HCT116 (cell line): ENCODE measurements at regions not wholly inside any gene's neighbourhood (a gene's known extent, or its start where the extent isn't known, plus 50 kb on each side); places are given as distances from the start of the nearest gene placed in this dataset.

ENCODE experiments used
- ATAC-seq: fragments of 200-7000 bp; cut with Tn5 transposase; 2 replicates; pipeline ENCODE4 v1.9.1; 2020; ENCODE audit warnings: mild to moderate bottlenecking, moderate library complexity
- BruUV-seq: library from RNA; stranded (reverse); fragments of 400-500 nt; replicated peaks from 2 replicates; lab custom pipeline; 2021; lab: Mats Ljungman, UMichigan
- CTCF ChIA-PET: fragments of 300-600 bp; sonication (Branson Sonifier 250); formaldehyde crosslinking; loops from one replicate; lab custom pipeline; 2021; ENCODE audit warnings: antibody characterized with exemption; lab: Charles Lee
- POLR2A ChIA-PET: fragments of 300-600, 350-600 bp; sonication (Branson Sonifier 250); formaldehyde crosslinking; loops from one replicate; lab custom pipeline; 2021; ENCODE audit warnings: antibody characterized with exemption; lab: Charles Lee
- RAD21 ChIA-PET, 2 experiments: fragments of 300-600 bp; sonication (Branson Sonifier 250); formaldehyde crosslinking; loops; one replicate each; lab custom pipeline; 2023; ENCODE audit warnings: low total read pairs in 2 of 2; ENCODE audit not compliant: uncharacterized antibody in 2 of 2, unreplicated experiment in 2 of 2, low non-redundant PET in 1 of 2; lab: Charles Lee
- DNase-seq: peaks from one replicate; pipeline ENCODE4 v3.0.0-alpha.2; 2010; ENCODE audit warnings: low read depth, low spot score
- H2AFZ ChIP-seq: fragments of 200-600 bp; shearing (Covaris generic), sonication (generic); 2 replicates; pipeline ENCODE4 v1.6.1; 2017; ENCODE audit warnings: low read depth, mixed run types, mixed read lengths, antibody characterized with exemption, low read length; ENCODE audit not compliant: poor library complexity, severe bottlenecking
- H3K27ac ChIP-seq: 2 replicates; pipeline ENCODE4 v1.5.1; 2012; ENCODE audit warnings: low read depth, low read length
- H3K27me3 ChIP-seq: fragments of 200-600 bp; sonication (generic); 2 replicates; pipeline ENCODE4 v1.6.1; 2016; ENCODE audit warnings: mixed run types, low read length, mixed read lengths; ENCODE audit not compliant: insufficient read depth
- H3K36me3 ChIP-seq, 2 experiments: fragments of 200-500 bp in 1 of 2; fragments of 200-600 bp in 1 of 2; sonication (Bioruptor generic) in 1 of 2; sonication (generic) in 1 of 2; 2 replicates each; pipeline versions ENCODE4 v1.5.1 to v1.6.1; 2014 to 2016; ENCODE audit warnings: low read length in 2 of 2, inconsistent platforms in 1 of 2, mixed read lengths in 1 of 2, mixed run types in 1 of 2; ENCODE audit not compliant: insufficient read depth in 2 of 2, control insufficient read depth in 1 of 2
- H3K4me1 ChIP-seq, 2 experiments: fragments of 200-600 bp in 1 of 2; sonication (generic) in 1 of 2; 2 replicates each; pipeline versions ENCODE4 v1.5.1 to v1.6.1; 2012 to 2017; ENCODE audit warnings: low read length in 2 of 2, inconsistent platforms in 1 of 2, mild to moderate bottlenecking in 1 of 2, mixed read lengths in 1 of 2, mixed run types in 1 of 2, moderate library complexity in 1 of 2; ENCODE audit not compliant: insufficient read depth in 2 of 2, control insufficient read depth in 1 of 2
- H3K4me2 ChIP-seq: fragments of 200-600 bp; sonication (generic); 2 replicates; pipeline ENCODE4 v1.6.1; 2017; ENCODE audit warnings: mixed run types, low read length, mixed read lengths
- H3K4me3 ChIP-seq, 2 experiments: fragments of 200-600 bp in 1 of 2; sonication (generic) in 1 of 2; replicated peaks in 1 of 2; 2 replicates each; pipeline ENCODE4 v1.5.1; 2011 to 2016; ENCODE audit warnings: low read length in 2 of 2, control low read depth in 1 of 2, low read depth in 1 of 2, mild to moderate bottlenecking in 1 of 2, mixed read lengths in 1 of 2, mixed run types in 1 of 2
- H3K79me2 ChIP-seq: fragments of 200-600 bp; sonication (generic); 2 replicates; pipeline ENCODE4 v1.6.1; 2017; ENCODE audit warnings: mild to moderate bottlenecking, mixed run types, low read length, moderate library complexity, mixed read lengths; ENCODE audit not compliant: insufficient read depth
- H3K9ac ChIP-seq: fragments of 200-600 bp; sonication (generic); 2 replicates; pipeline ENCODE4 v1.6.1; 2016; ENCODE audit warnings: low read length, mixed read lengths
- H3K9me2 ChIP-seq: fragments of 200-600 bp; sonication (generic), shearing (Covaris generic); 2 replicates; pipeline ENCODE4 v1.6.1; 2017; ENCODE audit warnings: mixed run types, mild to moderate bottlenecking, moderate library complexity; ENCODE audit not compliant: insufficient read depth
- H3K9me3 ChIP-seq, 2 experiments: fragments of 200-500 bp in 1 of 2; fragments of 200-600 bp in 1 of 2; sonication (Bioruptor generic) in 1 of 2; sonication (generic) in 1 of 2; 2 replicates each; pipeline ENCODE4 v1.6.1; 2014 to 2017; ENCODE audit warnings: low read length in 2 of 2, mixed read lengths in 2 of 2, inconsistent platforms in 1 of 2, low read depth in 1 of 2, mild to moderate bottlenecking in 1 of 2, mixed run types in 1 of 2, moderate library complexity in 1 of 2; ENCODE audit not compliant: control insufficient read depth in 1 of 2, insufficient read depth in 1 of 2
- H4K20me1 ChIP-seq: fragments of 200-600 bp; sonication (generic), shearing (Covaris generic); 2 replicates; pipeline ENCODE4 v1.6.1; 2017; ENCODE audit warnings: mixed run types, mild to moderate bottlenecking, moderate library complexity; ENCODE audit not compliant: insufficient read depth
- CBX3 ChIP-seq: IDR thresholded peaks from 2 replicates; pipeline ENCODE4 v1.6.1; 2012; ENCODE audit warnings: low read depth
- CEBPB ChIP-seq: IDR thresholded peaks from 2 replicates; pipeline ENCODE4 v1.6.1; 2012; ENCODE audit warnings: low read depth
- EGR1 ChIP-seq: IDR thresholded peaks from 2 replicates; pipeline ENCODE4 v1.6.1; 2012; ENCODE audit warnings: low read depth
- ELF1 ChIP-seq: IDR thresholded peaks from 2 replicates; pipeline ENCODE4 v1.6.1; 2012; ENCODE audit warnings: low read depth, borderline replicate concordance
- EZH2 ChIP-seq: fragments of 200-600 bp; sonication (generic); IDR thresholded peaks from 2 replicates; pipeline ENCODE4 v1.6.1; 2017; ENCODE audit warnings: antibody characterized with exemption, mixed run types
- EZH2phosphoT487 ChIP-seq: fragments of 200-600 bp; IDR thresholded peaks from 2 replicates; pipeline ENCODE4 v1.6.1; 2018; ENCODE audit warnings: antibody characterized with exemption, borderline replicate concordance
- FOSL1 ChIP-seq: IDR thresholded peaks from 2 replicates; pipeline ENCODE4 v1.6.1; 2012; ENCODE audit warnings: low read depth
- POLR2A ChIP-seq: IDR thresholded peaks from 2 replicates; pipeline ENCODE4 v1.7.0; 2011; ENCODE audit warnings: borderline replicate concordance; ENCODE audit not compliant: insufficient read depth, insufficient read length; ENCODE audit errors: extremely low read depth
- POLR2AphosphoS5 ChIP-seq: IDR thresholded peaks from 2 replicates; pipeline ENCODE4 v1.6.1; 2011; ENCODE audit warnings: mild to moderate bottlenecking, low read depth, low read length, moderate library complexity
- RAD21 ChIP-seq: IDR thresholded peaks from 2 replicates; pipeline ENCODE4 v1.6.1; 2012; ENCODE audit warnings: low read depth, mild to moderate bottlenecking
- SIN3A ChIP-seq: IDR thresholded peaks from 2 replicates; pipeline ENCODE4 v1.6.1; 2012; ENCODE audit warnings: low read depth
- SP1 ChIP-seq: IDR thresholded peaks from 2 replicates; pipeline ENCODE4 v1.6.1; 2012; ENCODE audit warnings: low read depth
- TCF7L2 ChIP-seq: IDR thresholded peaks from 2 replicates; pipeline ENCODE4 v1.7.0; 2011; ENCODE audit warnings: borderline replicate concordance, inconsistent platforms; ENCODE audit not compliant: insufficient read depth, insufficient read length; ENCODE audit errors: extremely low read depth
- YY1 ChIP-seq: IDR thresholded peaks from 2 replicates; pipeline ENCODE4 v1.6.1; 2011; ENCODE audit warnings: low read length, low read depth, moderate library complexity, mild to moderate bottlenecking; ENCODE audit not compliant: insufficient replicate concordance; ENCODE audit errors: extremely low read depth
- ZFX ChIP-seq: fragments of 450-650 bp; IDR thresholded peaks from 2 replicates; pipeline ENCODE4 v1.6.1; 2017
- ZNF274 ChIP-seq: fragments of 200-500 bp; sonication (Bioruptor generic); IDR thresholded peaks from 2 replicates; pipeline ENCODE4 v1.6.1; 2014; ENCODE audit warnings: mild to moderate bottlenecking, low read depth, low read length, inconsistent platforms
- intact Hi-C: fragments of 100-400 bp; cut with micrococcal nuclease; formaldehyde crosslinking; loops from 2 replicates; pipeline ENCODE4 v1.10.0; 2022
- TF ChIP-seq, protein P1 (sequence below): IDR thresholded peaks from 2 replicates; pipeline ENCODE4 v1.6.1; 2011; ENCODE audit warnings: mild to moderate bottlenecking, low read length, moderate library complexity; ENCODE audit not compliant: insufficient replicate concordance; ENCODE audit errors: extremely low read depth
- TF ChIP-seq, protein P2 (sequence below): IDR thresholded peaks from 2 replicates; pipeline ENCODE4 v1.6.1; 2012; ENCODE audit warnings: low read depth
- TF ChIP-seq, protein P3 (sequence below): IDR thresholded peaks from 2 replicates; pipeline ENCODE4 v1.6.1; 2012
- TF ChIP-seq, protein P4 (sequence below): IDR thresholded peaks from 2 replicates; pipeline ENCODE4 v1.6.1; 2012

DNA sequence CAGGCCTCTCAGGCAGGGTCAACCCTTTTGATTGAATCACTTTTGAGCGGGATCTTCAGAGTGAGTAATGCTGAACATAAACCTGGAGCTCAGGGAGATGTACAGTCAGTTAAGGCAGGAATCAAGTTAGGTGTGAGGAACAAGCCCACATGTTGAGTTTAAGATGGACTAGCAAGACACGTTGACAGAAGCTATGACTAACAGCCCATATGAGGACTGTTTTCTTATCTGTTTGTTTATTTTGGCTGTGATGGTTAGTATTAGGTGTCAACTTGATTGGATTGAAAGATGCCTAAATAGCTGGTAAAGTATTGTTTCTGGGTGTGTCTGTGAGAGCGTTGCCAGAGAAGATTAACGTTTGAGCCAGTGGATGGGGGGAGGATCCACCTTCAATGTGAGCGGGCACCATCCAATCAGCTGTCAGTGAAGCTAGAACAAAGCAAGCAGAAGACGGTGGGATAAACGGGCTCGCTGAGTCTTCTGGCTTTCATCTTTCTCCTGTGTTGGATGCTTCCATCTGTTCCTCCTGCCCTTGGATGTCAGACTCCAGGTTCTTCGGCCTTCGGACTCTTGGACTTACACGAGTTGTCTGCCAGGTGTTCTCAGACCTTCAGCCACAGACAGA, 232.3 kb upstream of the STAC start:
- BruUV-seq: no TSS peak
- ATAC-seq: no peak
- Histone ChIP-seq H2AFZ (no peak overlapping the region), H3K4me2 (no peak overlapping the region), H4K20me1 (no peaks in the 10 kb centered on the region), H3K9ac (no peak overlapping the region), H3K27ac (no peak overlapping the region), H3K36me3 (no peaks in the 10 kb centered on the region), H3K9me2 (no peaks in the 10 kb centered on the region)
- ChIA-PET RAD21 (no interaction called here), CTCF (no interaction called here)
- intact Hi-C loops: no loop called here
- TF ChIP-seq CEBPB: no peak
- no peak for TF ChIP-seq POLR2A
- TF ChIP-seq ZFX: no peak
- no peak for TF ChIP-seq YY1
- TF ChIP-seq, protein P1, sequence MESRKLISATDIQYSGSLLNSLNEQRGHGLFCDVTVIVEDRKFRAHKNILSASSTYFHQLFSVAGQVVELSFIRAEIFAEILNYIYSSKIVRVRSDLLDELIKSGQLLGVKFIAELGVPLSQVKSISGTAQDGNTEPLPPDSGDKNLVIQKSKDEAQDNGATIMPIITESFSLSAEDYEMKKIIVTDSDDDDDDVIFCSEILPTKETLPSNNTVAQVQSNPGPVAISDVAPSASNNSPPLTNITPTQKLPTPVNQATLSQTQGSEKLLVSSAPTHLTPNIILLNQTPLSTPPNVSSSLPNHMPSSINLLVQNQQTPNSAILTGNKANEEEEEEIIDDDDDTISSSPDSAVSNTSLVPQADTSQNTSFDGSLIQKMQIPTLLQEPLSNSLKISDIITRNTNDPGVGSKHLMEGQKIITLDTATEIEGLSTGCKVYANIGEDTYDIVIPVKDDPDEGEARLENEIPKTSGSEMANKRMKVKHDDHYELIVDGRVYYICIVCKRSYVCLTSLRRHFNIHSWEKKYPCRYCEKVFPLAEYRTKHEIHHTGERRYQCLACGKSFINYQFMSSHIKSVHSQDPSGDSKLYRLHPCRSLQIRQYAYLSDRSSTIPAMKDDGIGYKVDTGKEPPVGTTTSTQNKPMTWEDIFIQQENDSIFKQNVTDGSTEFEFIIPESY: no peak
- TF ChIP-seq EZH2: no peak
- TF ChIP-seq SP1: no peak
- TF ChIP-seq, protein P2, sequence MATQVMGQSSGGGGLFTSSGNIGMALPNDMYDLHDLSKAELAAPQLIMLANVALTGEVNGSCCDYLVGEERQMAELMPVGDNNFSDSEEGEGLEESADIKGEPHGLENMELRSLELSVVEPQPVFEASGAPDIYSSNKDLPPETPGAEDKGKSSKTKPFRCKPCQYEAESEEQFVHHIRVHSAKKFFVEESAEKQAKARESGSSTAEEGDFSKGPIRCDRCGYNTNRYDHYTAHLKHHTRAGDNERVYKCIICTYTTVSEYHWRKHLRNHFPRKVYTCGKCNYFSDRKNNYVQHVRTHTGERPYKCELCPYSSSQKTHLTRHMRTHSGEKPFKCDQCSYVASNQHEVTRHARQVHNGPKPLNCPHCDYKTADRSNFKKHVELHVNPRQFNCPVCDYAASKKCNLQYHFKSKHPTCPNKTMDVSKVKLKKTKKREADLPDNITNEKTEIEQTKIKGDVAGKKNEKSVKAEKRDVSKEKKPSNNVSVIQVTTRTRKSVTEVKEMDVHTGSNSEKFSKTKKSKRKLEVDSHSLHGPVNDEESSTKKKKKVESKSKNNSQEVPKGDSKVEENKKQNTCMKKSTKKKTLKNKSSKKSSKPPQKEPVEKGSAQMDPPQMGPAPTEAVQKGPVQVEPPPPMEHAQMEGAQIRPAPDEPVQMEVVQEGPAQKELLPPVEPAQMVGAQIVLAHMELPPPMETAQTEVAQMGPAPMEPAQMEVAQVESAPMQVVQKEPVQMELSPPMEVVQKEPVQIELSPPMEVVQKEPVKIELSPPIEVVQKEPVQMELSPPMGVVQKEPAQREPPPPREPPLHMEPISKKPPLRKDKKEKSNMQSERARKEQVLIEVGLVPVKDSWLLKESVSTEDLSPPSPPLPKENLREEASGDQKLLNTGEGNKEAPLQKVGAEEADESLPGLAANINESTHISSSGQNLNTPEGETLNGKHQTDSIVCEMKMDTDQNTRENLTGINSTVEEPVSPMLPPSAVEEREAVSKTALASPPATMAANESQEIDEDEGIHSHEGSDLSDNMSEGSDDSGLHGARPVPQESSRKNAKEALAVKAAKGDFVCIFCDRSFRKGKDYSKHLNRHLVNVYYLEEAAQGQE: no peak
- TF ChIP-seq ELF1: no peak
- no peak for TF ChIP-seq EGR1
- no peak for TF ChIP-seq EZH2phosphoT487
- TF ChIP-seq TCF7L2: no peak
- TF ChIP-seq, protein P3, sequence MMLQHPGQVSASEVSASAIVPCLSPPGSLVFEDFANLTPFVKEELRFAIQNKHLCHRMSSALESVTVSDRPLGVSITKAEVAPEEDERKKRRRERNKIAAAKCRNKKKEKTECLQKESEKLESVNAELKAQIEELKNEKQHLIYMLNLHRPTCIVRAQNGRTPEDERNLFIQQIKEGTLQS: no peak
- TF ChIP-seq CBX3: no peak
- TF ChIP-seq SIN3A: no peak
- TF ChIP-seq POLR2AphosphoS5: no peak
- TF ChIP-seq, protein P4, sequence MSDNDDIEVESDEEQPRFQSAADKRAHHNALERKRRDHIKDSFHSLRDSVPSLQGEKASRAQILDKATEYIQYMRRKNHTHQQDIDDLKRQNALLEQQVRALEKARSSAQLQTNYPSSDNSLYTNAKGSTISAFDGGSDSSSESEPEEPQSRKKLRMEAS: no peak
- no peak for TF ChIP-seq ZNF274
- no peak for TF ChIP-seq RAD21
- TF ChIP-seq FOSL1: no peak
- TF ChIP-seq, all 23 proteins: peak for 0
- DNase-seq: no peak
- H3K79me2 ChIP-seq: no peaks in the 10 kb centered on the region
- H3K4me3 ChIP-seq: no peak overlapping the region
- no peaks in the 10 kb centered on the region for H3K9me3 ChIP-seq
- POLR2A ChIA-PET: no interaction called here
- H3K4me1 ChIP-seq: no peaks in the 10 kb centered on the region
- no peaks in the 10 kb centered on the region for H3K27me3 ChIP-seq
